ENCODE measurements at regions not wholly inside any gene's neighbourhood (a gene's known extent, or its start where the extent isn't known, plus 50 kb on each side); places are given as distances from the start of the nearest gene placed in this dataset.

DNA sequence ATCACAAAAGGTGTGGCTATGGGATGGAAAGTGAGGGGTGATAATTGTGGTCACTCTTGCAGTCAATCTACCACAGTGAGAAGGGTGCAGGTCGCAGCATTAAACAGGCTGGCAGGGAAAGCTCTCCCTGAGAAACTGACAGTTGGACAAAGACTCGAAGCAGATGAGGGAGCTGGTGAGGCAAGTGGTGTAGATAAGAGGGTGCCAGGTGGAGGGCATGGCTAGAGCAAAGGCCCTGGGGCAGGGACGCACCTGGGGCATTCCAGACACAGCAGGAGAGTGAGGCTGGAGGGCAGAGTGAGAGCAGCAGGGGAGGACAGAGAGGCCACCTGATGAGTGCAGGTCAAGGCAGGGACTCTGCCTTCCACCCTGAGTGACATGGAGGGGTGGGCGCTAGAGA is 264.8 kb downstream of the PRDM2 start:
- H3K36me3 ChIP-seq (ENCODE audit: control insufficient read depth, insufficient read depth, low read length): no peaks in the 10 kb centered on the region
- no peak overlapping the region for H2AK5ac ChIP-seq (ENCODE audit: low read length)
- no CpG with 5 or more reads among the region's 4 CpGs for WGBS (ENCODE audit: extremely low coverage, insufficient coverage, low lambda C conversion rate)
- no peak for DNase-seq
- no peak overlapping the region for H3K4ac ChIP-seq (ENCODE audit: low read depth, low read length)
- H2BK15ac ChIP-seq (replicated peaks; ENCODE audit: low read depth): no peak overlapping the region
- H3K4me2 ChIP-seq (ENCODE audit: low read length): no peak overlapping the region
- no peak overlapping the region for H3K9ac ChIP-seq (ENCODE audit: low read length)
- no peak overlapping the region for H3K27ac ChIP-seq (ENCODE audit: low read depth, low read length)
- no peaks in the 10 kb centered on the region for H3K79me2 ChIP-seq (ENCODE audit: control insufficient read depth, insufficient read depth, low read length)
- no peak overlapping the region for H3K18ac ChIP-seq (ENCODE audit: low read length)
- H3K27me3 ChIP-seq (ENCODE audit: insufficient read depth, low read length, poor library complexity): no peaks in the 10 kb centered on the region
- H3K23ac ChIP-seq (ENCODE audit: low read length): no peak overlapping the region
- no peak overlapping the region for H4K8ac ChIP-seq (ENCODE audit: low read depth, low read length)
- H3K4me3 ChIP-seq (ENCODE audit: low read length): no peak overlapping the region
- H3K79me1 ChIP-seq (ENCODE audit: low read length): no peaks in the 10 kb centered on the region
- no peak overlapping the region for H3K56ac ChIP-seq (ENCODE audit: low read length)
- H3K4me1 ChIP-seq (ENCODE audit: control insufficient read depth, low read depth, low read length): no peaks in the 10 kb centered on the region
- no peak overlapping the region for H4K5ac ChIP-seq (ENCODE audit: low read length)
- H2BK5ac ChIP-seq (ENCODE audit: low read length): no peak overlapping the region
- H2BK120ac ChIP-seq (ENCODE audit: low read depth, low read length): no peak overlapping the region

DNA sequence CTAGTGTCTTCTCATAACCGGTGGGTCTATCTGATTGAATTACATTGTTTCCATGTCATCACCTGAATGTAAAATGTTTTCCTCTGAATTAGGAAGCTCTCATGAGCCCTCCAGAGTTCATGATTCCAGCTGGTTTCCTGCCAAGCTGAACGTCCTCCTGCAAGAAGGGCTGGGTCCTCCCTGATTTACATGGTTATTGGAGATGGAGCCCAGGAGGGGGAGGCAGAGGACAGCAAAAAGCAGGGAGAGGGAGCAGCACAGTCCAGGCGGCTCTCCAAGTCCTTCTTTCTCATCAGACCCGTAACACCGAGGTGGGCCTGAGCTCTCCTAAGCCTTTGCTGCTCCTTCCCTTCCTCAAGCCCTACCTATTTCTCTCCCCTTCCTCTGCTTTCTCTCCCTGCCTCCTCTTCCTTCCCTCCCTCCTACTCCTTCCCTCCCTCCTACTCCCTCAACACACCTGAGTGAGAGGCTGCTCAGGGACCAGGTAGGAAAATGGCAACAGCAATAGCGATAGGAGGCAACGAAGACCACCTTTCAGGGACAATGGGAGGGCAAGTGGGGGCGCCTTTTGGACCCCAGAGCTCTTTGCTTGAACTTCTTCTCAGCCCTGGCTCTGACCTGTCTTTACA is 265.9 kb downstream of the PRDM2 start:
- Histone ChIP-seq H3K56ac (ENCODE audit: low read length) (no peak overlapping the region), H3K4ac (ENCODE audit: low read depth, low read length) (no peak overlapping the region), H3K79me1 (ENCODE audit: low read length) (no peaks in the 10 kb centered on the region), H3K79me2 (ENCODE audit: control insufficient read depth, insufficient read depth, low read length) (no peaks in the 10 kb centered on the region), H2BK120ac (ENCODE audit: low read depth, low read length) (no peak overlapping the region), H3K4me3 (ENCODE audit: low read length) (no peak overlapping the region), H3K23ac (ENCODE audit: low read length) (no peak overlapping the region), H2BK15ac (replicated peaks; ENCODE audit: low read depth) (no peak overlapping the region), H3K18ac (ENCODE audit: low read length) (no peak overlapping the region), H3K4me1 (ENCODE audit: control insufficient read depth, low read depth, low read length) (no peaks in the 10 kb centered on the region), H3K27me3 (ENCODE audit: insufficient read depth, low read length, poor library complexity) (no peaks in the 10 kb centered on the region), H2AK5ac (ENCODE audit: low read length) (no peak overlapping the region), H4K8ac (ENCODE audit: low read depth, low read length) (no peak overlapping the region), H3K9ac (ENCODE audit: low read length) (no peak overlapping the region), H3K36me3 (ENCODE audit: control insufficient read depth, insufficient read depth, low read length) (no peaks in the 10 kb centered on the region), H3K4me2 (ENCODE audit: low read length) (no peak overlapping the region), H4K5ac (ENCODE audit: low read length) (no peak overlapping the region), H3K27ac (ENCODE audit: low read depth, low read length) (no peak overlapping the region), H2BK5ac (ENCODE audit: low read length) (no peak overlapping the region)
- peak; percentile 81 for DNase-seq
- WGBS (ENCODE audit: extremely low coverage, insufficient coverage, low lambda C conversion rate): no CpG with 5 or more reads among the region's 8 CpGs

DNA sequence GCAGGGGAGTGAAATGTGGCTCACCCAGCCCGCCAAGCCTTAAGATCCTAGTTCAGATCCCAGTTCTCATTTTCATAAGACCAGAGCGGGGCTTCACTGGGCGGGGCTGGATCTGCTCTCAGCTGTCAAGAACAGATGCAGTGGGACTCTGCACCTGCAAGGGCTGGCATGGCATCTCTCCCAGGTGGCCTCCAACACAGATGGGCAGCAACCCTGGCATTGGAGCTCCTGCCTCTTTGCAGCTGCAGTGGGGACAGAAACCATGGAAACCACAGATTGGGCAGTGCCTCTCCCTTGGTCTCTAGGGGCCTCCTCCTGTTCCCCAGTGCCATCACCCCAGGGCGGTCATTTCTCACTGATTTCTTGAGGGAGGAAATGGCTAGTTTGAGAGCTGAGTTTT is 267.7 kb downstream of the PRDM2 start:
- H3K9ac ChIP-seq (ENCODE audit: low read length): no peak overlapping the region
- H2BK15ac ChIP-seq (replicated peaks; ENCODE audit: low read depth): no peak overlapping the region
- H3K18ac ChIP-seq (ENCODE audit: low read length): no peak overlapping the region
- no peak for DNase-seq
- no peak overlapping the region for H3K27ac ChIP-seq (ENCODE audit: low read depth, low read length)
- no peaks in the 10 kb centered on the region for H3K36me3 ChIP-seq (ENCODE audit: control insufficient read depth, insufficient read depth, low read length)
- H2BK5ac ChIP-seq (ENCODE audit: low read length): no peak overlapping the region
- H4K8ac ChIP-seq (ENCODE audit: low read depth, low read length): no peak overlapping the region
- H2AK5ac ChIP-seq (ENCODE audit: low read length): no peak overlapping the region
- H3K27me3 ChIP-seq (ENCODE audit: insufficient read depth, low read length, poor library complexity): no peaks in the 10 kb centered on the region
- H3K79me2 ChIP-seq (ENCODE audit: control insufficient read depth, insufficient read depth, low read length): no peaks in the 10 kb centered on the region
- H4K5ac ChIP-seq (ENCODE audit: low read length): no peak overlapping the region
- WGBS (ENCODE audit: extremely low coverage, insufficient coverage, low lambda C conversion rate): no CpG with 5 or more reads among the region's 4 CpGs
- H3K79me1 ChIP-seq (ENCODE audit: low read length): no peaks in the 10 kb centered on the region
- no peak overlapping the region for H2BK120ac ChIP-seq (ENCODE audit: low read depth, low read length)
- no peak overlapping the region for H3K4ac ChIP-seq (ENCODE audit: low read depth, low read length)
- no peak overlapping the region for H3K4me2 ChIP-seq (ENCODE audit: low read length)
- H3K23ac ChIP-seq (ENCODE audit: low read length): no peak overlapping the region
- no peak overlapping the region for H3K4me3 ChIP-seq (ENCODE audit: low read length)
- H3K4me1 ChIP-seq (ENCODE audit: control insufficient read depth, low read depth, low read length): no peaks in the 10 kb centered on the region
- H3K56ac ChIP-seq (ENCODE audit: low read length): no peak overlapping the region

DNA sequence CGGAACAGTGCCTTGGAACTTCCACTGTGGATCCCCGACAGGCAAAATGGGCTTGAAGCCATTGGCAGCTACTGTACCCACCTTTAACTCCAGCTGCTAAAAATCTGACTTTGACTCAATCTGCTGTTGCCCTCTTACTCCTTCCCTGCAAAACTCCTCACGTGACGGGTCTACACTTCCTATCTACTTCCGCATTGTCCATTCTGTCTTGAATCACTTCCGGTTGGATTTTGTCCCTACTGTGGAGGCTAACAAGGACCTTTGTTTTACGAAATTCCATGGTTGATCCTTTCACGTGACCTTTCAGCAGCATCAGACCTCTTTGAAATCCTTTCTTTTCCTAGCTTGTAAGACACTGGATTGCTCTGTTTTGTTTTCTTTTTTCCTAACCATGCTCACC is 268.4 kb downstream of the PRDM2 start:
- Histone ChIP-seq H3K4ac (ENCODE audit: low read depth, low read length) (no peak overlapping the region), H3K79me1 (ENCODE audit: low read length) (no peaks in the 10 kb centered on the region), H3K36me3 (ENCODE audit: control insufficient read depth, insufficient read depth, low read length) (no peaks in the 10 kb centered on the region), H3K18ac (ENCODE audit: low read length) (no peak overlapping the region), H3K9ac (ENCODE audit: low read length) (no peak overlapping the region), H3K4me3 (ENCODE audit: low read length) (no peak overlapping the region), H4K8ac (ENCODE audit: low read depth, low read length) (no peak overlapping the region), H3K27me3 (ENCODE audit: insufficient read depth, low read length, poor library complexity) (no peaks in the 10 kb centered on the region), H3K27ac (ENCODE audit: low read depth, low read length) (no peak overlapping the region), H2BK5ac (ENCODE audit: low read length) (no peak overlapping the region), H3K4me1 (ENCODE audit: control insufficient read depth, low read depth, low read length) (no peaks in the 10 kb centered on the region), H3K23ac (ENCODE audit: low read length) (no peak overlapping the region), H3K4me2 (ENCODE audit: low read length) (no peak overlapping the region), H2BK120ac (ENCODE audit: low read depth, low read length) (no peak overlapping the region), H2BK15ac (replicated peaks; ENCODE audit: low read depth) (no peak overlapping the region), H3K79me2 (ENCODE audit: control insufficient read depth, insufficient read depth, low read length) (no peaks in the 10 kb centered on the region), H3K56ac (ENCODE audit: low read length) (no peak overlapping the region), H2AK5ac (ENCODE audit: low read length) (no peak overlapping the region), H4K5ac (ENCODE audit: low read length) (no peak overlapping the region)
- WGBS (ENCODE audit: extremely low coverage, insufficient coverage, low lambda C conversion rate): no CpG with 5 or more reads among the region's 8 CpGs
- DNase-seq: no peak

DNA sequence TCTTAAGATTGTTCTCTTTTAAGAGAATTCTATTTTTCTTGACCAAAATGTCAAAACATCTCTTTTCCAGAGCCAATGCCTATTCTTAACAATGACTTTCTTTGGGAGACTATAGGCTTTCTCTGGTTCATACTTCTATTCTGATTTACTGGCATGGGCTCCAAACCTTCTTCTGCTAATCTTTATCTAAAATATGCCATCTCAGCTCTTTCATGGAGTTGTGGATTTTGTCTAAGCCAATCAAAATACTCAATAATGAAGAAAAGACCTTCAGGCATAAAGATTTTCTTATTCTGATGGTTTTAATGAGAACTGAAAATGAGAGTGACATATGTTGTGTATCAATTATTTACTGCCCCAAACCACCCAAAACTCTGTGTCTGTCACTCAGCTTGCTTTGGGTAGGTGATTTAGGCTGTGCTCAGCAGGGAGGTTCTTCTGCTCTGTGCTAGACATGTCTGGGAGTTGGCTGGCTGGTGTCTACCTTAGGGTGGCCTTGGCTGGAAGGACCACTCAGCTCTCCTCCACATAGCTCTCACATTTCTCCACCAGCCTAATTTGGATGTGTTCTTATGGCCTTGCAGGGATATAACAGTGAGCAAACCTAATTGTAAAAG is 270.8 kb downstream of the PRDM2 start:
- no peaks in the 10 kb centered on the region for H3K36me3 ChIP-seq (ENCODE audit: control insufficient read depth, insufficient read depth, low read length)
- no peak overlapping the region for H3K18ac ChIP-seq (ENCODE audit: low read length)
- no peaks in the 10 kb centered on the region for H3K79me2 ChIP-seq (ENCODE audit: control insufficient read depth, insufficient read depth, low read length)
- H3K4me1 ChIP-seq (ENCODE audit: control insufficient read depth, low read depth, low read length): no peaks in the 10 kb centered on the region
- no peak overlapping the region for H4K8ac ChIP-seq (ENCODE audit: low read depth, low read length)
- DNase-seq: no peak
- H3K27ac ChIP-seq (ENCODE audit: low read depth, low read length): no peak overlapping the region
- no peak overlapping the region for H2BK15ac ChIP-seq (replicated peaks; ENCODE audit: low read depth)
- H3K9ac ChIP-seq (ENCODE audit: low read length): no peak overlapping the region
- H3K23ac ChIP-seq (ENCODE audit: low read length): no peak overlapping the region
- no peak overlapping the region for H3K4me2 ChIP-seq (ENCODE audit: low read length)
- H3K4ac ChIP-seq (ENCODE audit: low read depth, low read length): no peak overlapping the region
- H3K56ac ChIP-seq (ENCODE audit: low read length): no peak overlapping the region
- H3K79me1 ChIP-seq (ENCODE audit: low read length): no peaks in the 10 kb centered on the region
- H3K4me3 ChIP-seq (ENCODE audit: low read length): no peak overlapping the region
- no peak overlapping the region for H4K5ac ChIP-seq (ENCODE audit: low read length)
- H2BK5ac ChIP-seq (ENCODE audit: low read length): no peak overlapping the region
- no peaks in the 10 kb centered on the region for H3K27me3 ChIP-seq (ENCODE audit: insufficient read depth, low read length, poor library complexity)
- no peak overlapping the region for H2BK120ac ChIP-seq (ENCODE audit: low read depth, low read length)
- H2AK5ac ChIP-seq (ENCODE audit: low read length): no peak overlapping the region

DNA sequence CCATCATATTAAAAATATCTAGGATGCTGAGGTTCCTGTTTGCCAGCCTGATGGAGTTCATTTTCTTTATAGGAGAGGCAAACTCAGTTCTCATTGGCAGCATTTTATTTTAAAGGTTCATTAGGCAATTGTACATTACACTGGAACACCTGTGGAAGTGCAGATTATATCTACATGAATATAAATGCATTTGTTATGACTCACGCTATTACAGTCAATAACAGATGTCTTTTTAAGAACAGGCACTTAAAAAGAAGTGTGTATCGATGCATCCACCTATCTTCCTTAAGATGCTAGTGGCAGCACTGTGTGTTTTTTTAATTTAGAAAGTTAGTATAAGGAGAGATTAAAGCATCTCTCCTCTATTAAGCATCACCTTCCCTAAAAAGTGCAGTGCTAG is 276.5 kb downstream of the PRDM2 start:
- no peak for DNase-seq

More for the DNA sequence above, 276.5 kb downstream of the PRDM2 start:
- Histone ChIP-seq H3K23ac (ENCODE audit: low read length) (no peak overlapping the region), H2BK5ac (ENCODE audit: low read length) (no peak overlapping the region), H2BK120ac (ENCODE audit: low read depth, low read length) (no peak overlapping the region), H3K27me3 (ENCODE audit: insufficient read depth, low read length, poor library complexity) (no peaks in the 10 kb centered on the region), H3K4ac (ENCODE audit: low read depth, low read length) (no peak overlapping the region), H3K56ac (ENCODE audit: low read length) (no peak overlapping the region), H3K79me2 (ENCODE audit: control insufficient read depth, insufficient read depth, low read length) (no peaks in the 10 kb centered on the region), H3K4me3 (ENCODE audit: low read length) (no peak overlapping the region), H3K36me3 (ENCODE audit: control insufficient read depth, insufficient read depth, low read length) (no peaks in the 10 kb centered on the region), H4K8ac (ENCODE audit: low read depth, low read length) (no peak overlapping the region), H3K27ac (ENCODE audit: low read depth, low read length) (no peak overlapping the region), H3K4me1 (ENCODE audit: control insufficient read depth, low read depth, low read length) (no peaks in the 10 kb centered on the region), H3K9ac (ENCODE audit: low read length) (no peak overlapping the region), H3K18ac (ENCODE audit: low read length) (no peak overlapping the region), H2BK15ac (replicated peaks; ENCODE audit: low read depth) (no peak overlapping the region), H4K5ac (ENCODE audit: low read length) (no peak overlapping the region), H3K4me2 (ENCODE audit: low read length) (no peak overlapping the region), H3K79me1 (ENCODE audit: low read length) (no peaks in the 10 kb centered on the region), H2AK5ac (ENCODE audit: low read length) (no peak overlapping the region)
- WGBS (ENCODE audit: extremely low coverage, insufficient coverage, low lambda C conversion rate): no CpG with 5 or more reads among the region's 2 CpGs
